NCI-H774 (cell line): ENCODE measurements at regions not wholly inside any gene's neighbourhood (a gene's known extent, or its start where the extent isn't known, plus 50 kb on each side); places are given as distances from the start of the nearest gene placed in this dataset.
A peak's percentile ranks its signal among the peaks of the same experiment; 100 is the strongest.
"Not testable (repeated sequence)": the region's sequence is repeated elsewhere in the genome, so short reads cannot be mapped to it uniquely, and the experiment has no call there.

Source experiments
- DNase-seq: peaks from one replicate; lab custom pipeline; 2025; lab: John Stamatoyannopoulos, UW

- DNase-seq, result no peak
Observed at GRCh38 chr5:78726571-78726970, 78.0 kb upstream of the LHFPL2 start.

- no peak for DNase-seq
Observed at GRCh38 chr5:78726003-78726402, 77.4 kb upstream of the LHFPL2 start.

GRCh38 chr5:78724061-78724460 is 75.5 kb upstream of the LHFPL2 start:
- DNase-seq, result no peak

GRCh38 chr5:78720997-78721396 is 72.4 kb upstream of the LHFPL2 start:
- DNase-seq, result no peak

- no peak for DNase-seq
Observed at GRCh38 chr5:78720227-78720985, 71.8 kb upstream of the LHFPL2 start.

GRCh38 chr5:78719504-78720219 is 71.1 kb upstream of the LHFPL2 start:
- no peak for DNase-seq

GRCh38 chr5:78718824-78719223 is 70.3 kb upstream of the LHFPL2 start:
- no peak for DNase-seq

GRCh38 chr5:78717674-78718584 is 69.4 kb upstream of the LHFPL2 start:
- peak; percentile 17 for DNase-seq

GRCh38 chr5:78716206-78716605 is 67.6 kb upstream of the LHFPL2 start:
- no peak for DNase-seq

GRCh38 chr5:78715351-78715750 is 66.8 kb upstream of the LHFPL2 start:
- DNase-seq, result not testable (repeated sequence)

GRCh38 chr5:78711670-78712069 is 63.1 kb upstream of the LHFPL2 start:
- not testable (repeated sequence) for DNase-seq

GRCh38 chr5:78709729-78710430 is 61.3 kb upstream of the LHFPL2 start:
- not testable (repeated sequence) for DNase-seq

GRCh38 chr5:78706825-78707224 is 58.3 kb upstream of the LHFPL2 start:
- no peak for DNase-seq

- no peak for DNase-seq
Observed at GRCh38 chr5:78706381-78706780, 57.8 kb upstream of the LHFPL2 start.

- DNase-seq, result no peak
Observed at GRCh38 chr5:78705826-78706225, 57.3 kb upstream of the LHFPL2 start.

- DNase-seq, result no peak
Observed at GRCh38 chr5:78701795-78702410, 53.3 kb upstream of the LHFPL2 start.

- no peak for DNase-seq
Observed at GRCh38 chr5:78699552-78700153, 51.1 kb upstream of the LHFPL2 start.

GRCh38 chr5:78698191-78698791 is 49.7 kb upstream of the LHFPL2 start:
- DNase-seq, result no peak
